ENCODE measurements at regions not wholly inside any gene's neighbourhood (a gene's known extent, or its start where the extent isn't known, plus 50 kb on each side); places are given as distances from the start of the nearest gene placed in this dataset.

DNA sequence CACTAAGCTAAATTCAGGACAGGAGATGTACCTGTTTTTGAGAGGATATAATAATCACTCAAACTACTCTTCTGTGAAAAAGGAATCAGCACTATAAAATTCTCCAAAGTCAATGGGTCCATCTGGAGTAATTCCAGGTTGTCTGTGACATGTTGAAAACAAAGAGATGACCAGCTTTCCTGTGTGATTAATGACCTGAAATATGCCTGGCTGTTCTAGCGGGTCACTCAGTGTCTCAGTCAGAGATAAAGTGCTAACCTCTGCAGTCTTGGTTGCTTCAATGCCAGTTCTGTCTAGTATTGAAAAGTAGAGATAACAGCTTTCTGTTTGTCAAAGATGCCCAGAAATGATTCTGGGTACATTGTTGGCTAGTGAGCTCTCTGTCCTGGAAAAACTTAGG is 722.6 kb upstream of the TENM4 start:
- no peak for DNase-seq

DNA sequence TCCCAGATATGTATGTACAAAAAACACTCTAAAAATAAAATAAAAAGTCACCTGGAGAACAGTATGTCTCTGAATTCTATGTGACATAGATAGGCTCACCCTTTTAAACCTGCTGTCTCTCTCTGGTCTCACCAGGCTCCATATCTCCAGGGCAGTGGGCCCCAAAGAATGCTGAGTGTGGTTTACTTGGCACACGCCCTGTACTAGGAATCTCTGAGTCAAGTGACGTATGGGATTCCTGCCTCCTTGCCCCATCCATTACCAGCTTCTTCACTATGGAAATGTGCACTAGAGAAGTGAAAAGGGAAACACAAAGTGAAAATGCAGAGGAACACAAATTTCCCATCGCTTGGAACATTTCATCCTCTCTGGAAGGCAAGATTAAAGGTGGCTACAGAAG is 722.2 kb upstream of the TENM4 start:
- no peak for DNase-seq

DNA sequence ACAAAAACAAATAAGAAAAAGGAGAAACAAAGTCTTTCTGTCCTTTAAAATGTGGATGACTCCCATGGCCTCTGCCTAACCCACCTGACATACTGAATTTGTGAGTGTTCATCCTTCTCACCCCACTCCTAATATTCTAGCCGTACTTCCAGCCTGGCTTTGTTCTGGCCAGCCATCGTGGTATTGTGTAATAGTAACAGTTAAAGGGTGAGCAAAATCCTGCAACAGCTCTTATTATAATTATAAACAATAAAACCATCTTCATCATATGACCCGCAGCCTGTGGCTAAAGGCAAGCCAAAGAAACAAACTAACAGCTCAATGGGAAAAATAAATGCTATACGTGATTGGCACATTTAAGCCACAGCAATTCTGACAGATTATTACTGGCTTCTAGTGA is 721.6 kb upstream of the TENM4 start:
- no peak for DNase-seq

DNA sequence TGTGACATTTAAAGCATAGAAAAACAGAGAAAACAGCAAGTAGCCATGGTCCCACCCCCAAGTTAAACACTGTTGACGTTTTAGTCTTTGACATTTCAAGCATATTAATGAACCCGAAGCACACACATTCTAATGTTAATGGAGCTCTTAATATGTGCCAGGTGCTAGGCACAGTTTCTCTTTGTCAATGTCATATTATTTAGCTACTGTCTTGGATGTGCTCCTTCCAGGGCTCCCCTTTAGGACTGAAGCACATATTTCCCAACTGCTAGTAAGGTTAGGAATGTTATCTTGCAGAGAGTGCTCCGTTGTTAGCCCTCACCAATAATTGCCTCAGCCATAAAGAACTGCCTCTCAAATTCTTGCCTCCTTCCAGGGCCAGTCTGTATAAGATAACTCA is 716.6 kb upstream of the TENM4 start:
- DNase-seq, result no peak

DNA sequence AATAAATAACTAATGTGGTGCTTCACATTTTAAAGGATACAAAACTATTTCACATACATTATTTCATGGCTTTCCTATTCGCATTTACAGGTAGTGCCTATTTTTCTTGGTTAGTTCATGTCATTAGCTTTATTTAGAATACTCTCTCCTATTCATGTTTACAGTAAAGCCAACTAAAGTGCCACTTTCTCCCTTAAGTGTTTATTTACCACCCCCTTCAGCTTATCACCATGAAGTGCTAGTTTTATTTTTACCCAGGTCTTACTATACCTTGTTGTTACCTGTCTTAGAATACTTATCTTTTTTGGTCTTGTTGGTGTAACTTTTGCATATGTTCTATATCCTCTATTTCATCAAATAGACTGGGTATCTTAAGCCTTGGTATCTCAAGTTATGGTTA is 715.2 kb upstream of the TENM4 start:
- no peak for DNase-seq

DNA sequence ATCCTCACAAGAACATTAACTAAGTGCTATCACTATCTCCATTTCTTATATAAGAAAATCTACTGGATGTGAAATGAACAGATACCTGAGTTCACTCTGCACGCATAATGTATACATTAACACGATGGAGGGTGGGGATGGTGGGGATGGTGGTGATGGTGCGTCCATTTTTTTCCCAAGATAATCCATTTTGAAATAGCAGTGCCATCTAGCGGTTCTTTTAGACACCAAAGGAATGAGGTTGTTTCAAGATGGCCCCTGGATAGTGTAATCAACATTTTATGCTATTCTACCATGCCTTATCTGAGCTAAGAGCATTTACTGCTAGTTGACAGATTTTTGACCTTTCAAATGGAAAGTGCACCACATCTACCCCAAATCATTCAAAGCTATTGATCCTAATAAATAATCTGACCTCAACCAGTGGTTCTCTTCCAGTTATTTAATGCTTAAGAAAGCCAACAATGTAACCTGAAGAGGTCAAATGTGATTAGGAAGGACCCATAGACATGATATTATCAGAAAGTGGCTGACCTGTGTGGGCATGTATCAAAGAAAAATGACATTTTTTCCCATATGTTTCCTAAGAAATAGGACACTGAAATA is 714.7 kb upstream of the TENM4 start:
- no peak for DNase-seq

DNA sequence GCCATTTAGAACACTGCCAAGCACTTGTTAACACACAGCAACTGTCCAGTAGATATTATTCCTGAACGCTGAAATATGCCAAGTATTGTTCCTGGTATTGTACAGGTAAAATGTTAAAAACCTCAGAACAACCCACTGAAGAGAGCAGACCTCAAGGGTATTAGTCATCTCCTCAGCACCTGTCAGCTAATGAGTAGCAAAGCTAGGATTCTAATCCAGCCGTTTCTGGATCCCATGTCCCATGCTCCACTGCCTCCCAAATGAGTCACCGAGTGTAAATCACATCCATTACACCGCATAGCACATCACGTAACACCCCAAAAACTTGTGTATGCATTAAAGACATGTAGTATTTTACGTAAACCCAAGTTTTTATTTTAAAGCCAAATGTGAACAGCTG is 705.4 kb upstream of the TENM4 start:
- DNase-seq, result no peak

DNA sequence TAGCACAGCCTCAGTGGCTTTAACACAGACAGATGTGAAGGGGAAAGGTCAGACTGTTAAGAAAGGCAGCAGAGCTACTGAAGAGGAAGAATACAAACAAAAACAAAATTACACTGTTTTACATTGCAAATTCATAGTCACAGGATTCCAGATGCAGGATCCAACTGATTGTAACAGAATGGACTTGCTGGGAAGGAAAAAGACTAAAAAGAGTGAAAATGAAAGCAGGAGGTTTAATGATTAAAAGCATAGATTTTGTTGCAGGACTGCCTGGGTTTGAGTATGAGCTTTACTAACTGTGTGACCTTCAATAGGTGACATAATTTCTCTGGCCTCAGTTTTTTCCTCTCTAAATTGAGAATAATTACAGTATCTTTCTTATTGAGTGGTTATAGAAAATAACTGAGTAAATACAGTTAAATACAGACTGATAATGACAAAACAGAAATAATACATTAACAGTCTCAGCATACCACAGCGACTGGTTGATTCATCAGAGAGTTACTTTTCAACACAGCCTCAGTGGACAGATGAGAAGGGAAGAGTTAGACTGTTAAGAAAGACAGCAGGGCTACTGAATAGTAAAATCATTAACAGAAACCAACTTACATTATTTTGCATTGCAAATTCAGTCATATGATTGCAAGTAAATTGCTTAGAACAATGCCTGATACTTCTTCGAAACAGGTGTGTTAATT is 704.2 kb upstream of the TENM4 start:
- no peak for DNase-seq

DNA sequence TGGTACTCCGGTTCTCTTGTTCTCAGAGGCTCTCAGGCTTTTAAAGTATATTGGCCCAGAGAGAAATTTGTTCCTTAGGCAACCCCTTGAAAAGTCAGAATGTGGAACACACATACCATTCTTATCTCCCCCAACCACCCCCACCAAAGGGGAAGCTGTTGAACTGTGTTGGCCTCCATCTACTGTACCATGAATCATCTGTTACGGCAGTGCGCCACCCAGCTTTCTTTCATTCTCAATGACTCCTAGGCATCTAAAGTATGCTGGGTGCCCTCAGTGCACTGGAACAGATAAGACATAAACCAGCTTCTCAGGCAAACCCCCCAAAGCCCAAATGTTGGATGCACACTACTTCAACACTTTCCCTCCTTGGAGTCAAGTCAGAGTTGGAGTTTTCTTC is 696.2 kb upstream of the TENM4 start:
- DNase-seq, result no peak

DNA sequence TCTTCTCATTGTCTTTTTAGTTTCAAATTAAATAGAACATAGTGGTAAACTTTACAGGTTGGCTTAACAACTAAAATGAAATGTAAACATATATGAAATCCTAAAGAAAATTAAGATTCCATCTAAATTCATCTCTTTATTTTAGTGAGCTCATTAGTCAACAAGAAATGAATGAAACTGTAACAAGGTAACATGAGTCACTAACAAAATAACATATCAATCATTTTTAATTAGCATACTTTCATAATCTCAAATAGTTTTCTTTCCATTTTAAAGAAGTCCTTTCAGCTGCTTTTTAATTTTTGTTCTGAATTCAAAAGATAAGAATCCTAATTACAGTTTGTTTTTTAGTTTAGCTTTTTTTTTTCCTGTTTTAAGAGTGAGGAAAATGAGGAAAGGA is 688.6 kb upstream of the TENM4 start:
- no peak for DNase-seq

DNA sequence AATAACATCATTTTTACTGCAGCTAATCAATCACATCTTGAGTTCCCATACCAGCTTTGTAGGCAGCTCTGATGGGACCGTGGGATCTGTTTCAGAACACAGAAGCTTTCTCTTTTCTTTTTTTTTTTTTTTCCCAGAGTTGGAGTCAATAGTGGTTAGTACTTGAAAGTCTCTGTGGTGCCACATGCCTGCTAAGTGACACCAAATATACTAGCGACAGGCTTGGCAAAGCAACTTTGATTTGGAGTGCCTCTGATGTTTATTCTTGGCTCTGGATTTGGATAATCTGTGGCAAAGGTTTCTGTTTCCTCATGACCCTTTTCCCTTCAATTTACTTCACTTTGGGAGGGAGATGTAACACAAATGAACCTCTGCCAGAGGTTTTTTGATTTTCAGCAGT is 681.4 kb upstream of the TENM4 start:
- no peak for DNase-seq

DNA sequence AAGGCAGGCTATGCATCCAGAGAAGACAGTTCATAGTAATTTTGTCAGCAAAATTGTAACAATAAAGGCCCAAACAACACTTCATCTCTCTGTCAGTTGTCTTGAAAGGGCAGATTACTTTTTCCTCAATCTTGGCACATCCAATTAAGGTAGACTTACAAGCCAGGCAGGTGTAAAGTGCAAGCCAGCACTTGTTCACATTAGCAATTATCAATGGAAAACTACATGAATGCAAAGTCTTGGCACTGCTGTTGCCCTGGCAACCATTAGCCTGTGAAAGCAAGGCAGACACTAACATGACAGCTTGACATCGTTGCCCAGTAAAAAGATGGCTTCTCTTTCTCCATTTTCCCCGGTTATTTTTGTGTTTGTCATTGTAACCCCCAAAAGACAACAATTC is 677.2 kb upstream of the TENM4 start:
- DNase-seq, result no peak

DNA sequence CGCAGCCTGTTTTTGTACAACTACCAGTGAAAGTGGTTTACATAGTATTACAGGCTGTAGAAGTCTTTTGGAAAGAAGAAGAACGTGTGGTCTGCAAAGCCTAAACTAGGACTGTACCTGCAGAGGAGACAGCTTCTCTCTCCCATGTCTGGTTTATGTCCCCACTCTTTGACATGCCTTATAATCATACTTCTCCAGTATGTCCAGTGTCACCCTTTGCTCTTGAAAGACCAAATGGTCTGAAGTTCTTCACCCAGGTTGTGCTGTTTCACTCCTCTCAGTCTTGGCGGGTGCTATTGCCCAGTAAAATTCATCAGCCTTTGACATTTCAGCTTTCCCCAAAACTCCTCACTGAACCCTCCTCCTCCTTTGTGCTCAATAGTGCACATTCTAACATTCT is 676.0 kb upstream of the TENM4 start:
- no peak for DNase-seq

DNA sequence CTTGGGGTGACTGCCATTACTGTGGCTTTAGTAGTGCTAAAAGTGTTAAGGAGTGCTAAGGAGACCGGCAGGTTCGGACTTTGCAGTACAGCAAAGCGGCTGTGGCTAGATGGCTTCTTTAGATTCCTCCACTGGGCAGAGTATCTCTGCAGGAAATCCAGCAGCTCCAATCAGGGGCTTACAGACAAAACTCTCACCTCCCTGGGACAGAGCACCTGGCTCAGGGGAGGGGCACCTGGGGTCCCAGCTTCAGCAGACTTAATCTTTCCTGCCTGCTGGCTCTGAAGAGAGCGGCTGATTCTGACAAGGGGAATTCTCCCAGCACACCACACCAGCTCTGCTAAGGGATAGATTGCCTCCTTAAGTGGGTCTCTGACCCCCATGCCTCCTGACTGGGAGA is 668.8 kb upstream of the TENM4 start:
- no peak for DNase-seq

DNA sequence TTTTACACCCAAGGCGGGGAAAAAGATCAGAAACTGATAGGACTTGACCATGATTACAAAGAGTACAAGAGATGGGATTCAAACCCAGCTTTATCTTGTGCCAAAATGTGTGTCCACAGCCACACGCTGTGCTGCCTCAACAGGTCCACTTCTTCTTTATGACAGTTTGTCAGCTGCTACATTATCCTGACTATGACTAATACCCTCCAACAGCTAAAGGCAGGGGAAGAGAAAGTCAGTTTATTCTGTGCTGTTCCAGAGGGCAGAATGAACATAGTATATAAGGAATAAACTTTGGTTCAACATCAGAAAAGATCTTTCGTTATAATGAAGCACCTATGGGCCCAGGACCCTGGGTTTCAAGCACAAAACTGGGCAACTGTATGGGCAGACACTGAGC is 668.2 kb upstream of the TENM4 start:
- no peak for DNase-seq

DNA sequence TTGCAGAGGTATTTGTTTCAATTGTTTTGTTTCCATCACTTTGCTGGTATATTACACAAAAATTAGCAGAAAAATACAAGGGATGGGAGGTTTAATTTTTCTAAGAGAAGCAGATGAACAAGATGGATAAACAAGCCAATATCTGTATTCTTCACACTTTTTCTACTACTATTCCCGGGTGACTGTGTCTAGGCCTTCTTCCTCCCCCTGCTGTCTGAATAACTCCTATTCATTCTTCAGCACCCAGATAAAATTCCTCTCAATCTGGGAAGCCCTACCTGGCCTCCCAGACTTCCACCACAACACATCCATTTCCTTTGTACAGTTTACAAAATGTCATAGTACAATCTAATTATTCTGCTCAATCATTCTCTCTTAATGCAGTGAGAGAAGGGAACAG is 666.6 kb upstream of the TENM4 start:
- DNase-seq, result no peak

DNA sequence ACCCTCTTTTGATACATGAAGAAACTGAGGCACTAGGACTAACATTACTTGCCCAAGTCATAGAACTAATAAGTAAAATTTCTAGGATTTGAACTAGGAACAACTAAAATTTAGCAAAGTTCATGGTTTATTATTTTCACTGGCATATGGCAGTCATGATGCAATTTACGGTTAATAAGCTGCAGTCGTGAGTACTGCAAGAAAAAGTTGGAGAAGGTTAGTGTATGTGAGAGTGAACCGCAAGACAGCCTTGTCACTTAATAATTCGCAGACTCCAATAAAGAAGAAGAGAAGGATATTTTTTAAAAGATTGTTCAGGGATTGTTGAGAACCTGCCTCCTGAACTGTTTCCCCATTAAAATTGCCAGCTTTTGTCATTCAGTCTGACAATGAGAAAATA is 663.4 kb upstream of the TENM4 start:
- no peak for DNase-seq

DNA sequence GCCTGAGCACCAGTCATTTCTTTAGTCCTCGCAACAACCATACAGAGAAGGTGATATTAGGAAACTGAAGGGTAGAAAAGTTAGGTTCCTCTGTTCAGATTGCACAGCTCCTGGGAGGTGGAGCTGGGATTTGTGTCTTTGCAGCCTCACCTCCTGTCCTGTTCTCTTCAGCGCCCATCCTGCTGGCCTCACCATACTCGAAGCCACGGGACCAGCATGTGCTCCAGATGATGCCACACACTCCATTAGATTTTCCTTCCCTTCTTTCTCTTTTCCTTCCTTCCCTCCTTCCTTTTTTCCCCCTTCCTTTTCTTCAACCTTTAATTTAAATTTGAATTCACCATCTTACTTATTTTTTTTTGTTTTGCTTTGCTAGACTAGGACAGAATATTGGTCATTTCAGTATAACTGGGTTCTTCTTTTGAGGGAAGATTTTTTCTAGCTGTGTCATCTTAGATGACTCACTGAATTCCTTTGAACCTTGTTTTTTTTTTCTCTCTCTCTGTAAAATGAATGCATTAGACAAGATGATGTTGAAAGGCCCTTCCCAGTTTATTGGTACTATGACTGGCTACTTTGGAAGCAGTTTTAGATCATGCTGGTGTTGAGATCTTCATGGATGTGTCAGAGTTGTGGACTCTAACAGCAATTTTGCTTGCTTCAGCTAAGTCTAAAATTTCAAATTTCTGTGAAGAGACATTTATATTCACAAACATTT is 662.5 kb upstream of the TENM4 start:
- DNase-seq, result no peak

DNA sequence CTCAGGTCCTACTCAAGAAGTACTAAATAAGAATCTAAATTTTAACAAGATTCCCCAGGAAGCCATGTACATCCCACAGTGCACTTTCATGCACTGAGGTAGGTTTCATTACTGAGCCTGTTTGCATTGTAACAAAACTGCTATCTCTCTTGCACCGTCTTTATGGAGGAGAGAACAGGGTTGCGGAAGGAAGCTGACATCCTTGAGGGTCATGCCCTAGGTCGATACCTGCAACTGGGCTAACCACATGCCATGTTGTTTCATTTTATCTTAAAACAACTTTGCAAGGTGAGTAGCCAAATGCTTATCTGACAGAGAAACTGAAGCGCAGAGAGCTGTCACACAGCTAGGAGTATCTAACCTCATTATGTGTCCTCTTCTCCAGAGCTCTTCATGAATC is 656.3 kb upstream of the TENM4 start:
- DNase-seq, result no peak

DNA sequence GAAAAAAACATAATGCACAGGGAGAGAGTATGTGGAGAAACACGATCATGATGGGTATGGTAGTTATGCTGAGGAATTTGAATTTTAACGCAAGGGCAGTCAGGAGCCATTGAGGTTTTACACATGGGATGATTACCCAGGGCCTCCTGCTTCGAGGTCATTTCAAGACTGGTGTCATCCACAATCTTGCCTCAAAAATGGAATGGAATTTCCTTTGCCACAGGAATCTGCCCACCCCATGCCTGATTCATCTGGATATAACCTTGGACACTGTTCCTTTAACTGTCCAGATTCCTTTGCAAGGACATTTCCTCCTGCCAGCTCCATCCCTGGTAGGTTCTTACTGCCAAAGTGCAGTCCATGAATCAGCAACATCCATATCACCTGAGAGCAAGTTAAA is 655.9 kb upstream of the TENM4 start:
- no peak for DNase-seq

DNA sequence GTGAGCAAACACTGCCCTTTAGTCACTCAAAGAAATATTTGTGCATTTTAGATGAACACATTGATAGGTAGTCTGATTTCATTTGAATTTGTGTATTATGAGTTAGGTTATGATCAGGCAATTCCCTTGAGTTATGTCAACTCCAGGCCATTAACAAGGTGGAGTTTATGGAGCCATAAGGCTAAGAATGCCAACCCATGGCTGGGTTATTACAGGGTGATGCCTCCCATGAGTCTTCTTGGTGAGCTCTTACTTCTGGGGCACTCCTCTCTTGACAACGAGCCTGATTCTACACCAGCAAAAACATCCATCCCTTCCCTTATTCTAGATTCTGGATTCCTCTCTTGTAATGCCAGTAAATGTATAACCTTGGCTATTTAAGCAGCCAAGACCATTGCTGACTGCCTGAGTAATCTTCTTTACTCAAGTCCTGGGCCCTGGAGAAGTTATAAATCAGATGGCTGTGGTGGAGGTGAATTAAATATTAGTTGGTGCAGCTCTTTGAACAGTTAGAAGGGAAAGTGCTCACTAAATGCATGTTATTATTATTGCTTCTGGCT is 645.7 kb upstream of the TENM4 start:
- no peak for DNase-seq

DNA sequence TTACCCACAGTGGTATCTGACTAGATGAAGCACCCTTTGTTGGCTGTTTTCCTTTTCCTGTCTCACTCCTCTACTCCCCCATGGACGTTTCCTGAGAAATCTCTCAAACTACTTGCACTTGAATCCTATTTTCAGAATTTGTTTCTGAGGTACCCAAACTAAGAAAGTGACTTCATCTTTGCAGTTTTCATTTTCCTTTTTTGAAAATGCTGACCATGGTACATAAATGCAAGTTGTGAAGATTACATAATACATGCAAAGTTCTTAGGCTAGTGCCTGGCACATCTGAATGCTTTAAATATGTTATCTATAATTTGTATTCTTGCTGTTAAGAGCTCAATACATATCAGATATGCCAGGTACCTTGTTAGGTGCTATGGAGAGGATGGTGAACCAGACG is 644.7 kb upstream of the TENM4 start:
- DNase-seq, result no peak

DNA sequence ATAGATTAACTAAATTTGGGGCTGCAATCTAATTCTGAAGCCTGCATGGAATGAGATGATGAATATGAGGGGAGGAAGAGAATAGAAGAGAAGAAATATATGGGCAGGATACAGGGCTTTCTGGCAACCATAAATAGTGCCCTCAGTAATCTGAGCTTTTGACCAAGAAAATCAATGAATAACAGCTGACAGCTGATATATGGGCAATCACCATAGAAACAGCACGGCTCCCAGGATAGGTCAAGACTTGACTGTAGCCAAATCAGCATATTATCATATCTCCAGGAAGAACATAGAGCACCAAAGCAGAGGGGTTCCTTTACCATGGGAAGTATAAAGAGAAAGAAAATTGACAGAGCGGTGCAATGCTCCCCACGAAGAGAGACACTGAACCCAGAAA is 643.8 kb upstream of the TENM4 start:
- no peak for DNase-seq

DNA sequence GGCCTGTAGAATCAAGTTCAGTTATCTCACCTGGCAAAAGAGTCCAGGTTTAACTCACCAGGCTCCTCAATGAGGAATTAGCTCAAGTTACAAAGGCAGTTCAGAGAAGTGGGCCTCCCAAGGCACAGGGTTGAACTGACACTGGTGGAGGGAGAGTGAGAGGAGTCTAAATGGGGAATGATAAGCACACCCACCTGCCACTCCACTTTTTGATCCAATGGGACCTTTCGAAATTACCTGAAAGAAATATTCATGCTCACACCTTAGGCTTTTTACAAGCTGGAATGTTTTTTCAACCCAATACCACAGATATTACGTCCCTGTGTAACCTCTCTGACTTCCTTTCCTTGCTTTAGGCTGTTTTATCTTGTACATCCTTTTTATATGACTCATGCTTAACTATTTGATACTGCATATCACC is 642.7 kb upstream of the TENM4 start:
- DNase-seq, result no peak

All from central memory CD4-positive, alpha-beta T cell (primary cell).